Upper lobe of left lung (tissue), 4 donors: ENCODE measurements at regions not wholly inside any gene's neighbourhood (a gene's known extent, or its start where the extent isn't known, plus 50 kb on each side); places are given as distances from the start of the nearest gene placed in this dataset.

Experiments used
- POLR2A ChIP-seq, 4 donors: fragments of 450-650 bp; IDR thresholded peaks; one replicate each; pipeline ENCODE4 v1.5.1; 2016 to 2017; ENCODE audit warnings: antibody characterized with exemption in 4 of 4, mild to moderate bottlenecking in 2 of 4
- POLR2AphosphoS5 ChIP-seq, 2 donors: sonication (generic); formaldehyde crosslinking; IDR thresholded peaks; one replicate each; pipeline ENCODE4 v1.5.1; 2017; ENCODE audit warnings: antibody characterized with exemption in 2 of 2

DNA sequence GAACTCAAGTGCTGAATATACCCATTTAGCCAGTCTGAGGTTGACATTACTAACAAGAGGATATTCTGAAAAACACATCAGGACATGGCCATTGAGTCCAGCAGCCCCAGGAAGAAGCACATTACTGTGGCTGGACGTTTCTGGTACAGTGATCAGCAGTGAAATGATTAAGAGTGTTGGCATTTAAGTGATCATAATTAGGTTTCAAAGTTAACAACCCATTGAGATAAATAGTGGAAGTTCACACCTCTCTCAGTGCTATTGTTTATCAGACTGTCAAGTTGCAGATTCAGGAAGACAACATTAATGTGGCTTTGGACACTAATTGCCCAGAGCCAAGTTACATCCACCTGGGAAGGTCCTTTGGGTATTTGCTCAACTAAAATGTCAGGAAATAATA, 139.5 kb upstream of the GAREM1 start:
- TF ChIP-seq POLR2AphosphoS5 (IDR thresholded peaks at IDR 0.05) (no peak), POLR2A (IDR thresholded peaks at IDR 0.05) (no peak)
